ENCODE measurements at regions not wholly inside any gene's neighbourhood (a gene's known extent, or its start where the extent isn't known, plus 50 kb on each side); places are given as distances from the start of the nearest gene placed in this dataset.
A peak's percentile ranks its signal among the peaks of the same experiment; 100 is the strongest.

GRCh38 chr7:80082213-80082612 lies 52.4 kb upstream of the GNAI1 start:
- no peaks in the 10 kb centered on the region for H3K27me3 ChIP-seq (ENCODE audit: control insufficient read depth in 1 of 2, insufficient read depth in 2 of 2, low read length in 2 of 2)
- no peaks in the 10 kb centered on the region for H3K4me1 ChIP-seq (ENCODE audit: control insufficient read depth in 2 of 2, insufficient read depth in 2 of 2, low read length in 1 of 2)
- H3K9me3 ChIP-seq (ENCODE audit: control insufficient read depth in 2 of 2, insufficient read depth in 1 of 2, low read depth in 1 of 2, low read length in 1 of 2), result no peaks in the 10 kb centered on the region
- H3K36me3 ChIP-seq (ENCODE audit: control insufficient read depth in 2 of 2, insufficient read depth in 2 of 2, low read length in 1 of 2), result no peaks in the 10 kb centered on the region
- no peak overlapping the region for H3K27ac ChIP-seq (ENCODE audit: low read depth in 2 of 2, low read length in 1 of 2)
- no peak overlapping the region for H3K4me3 ChIP-seq (ENCODE audit: low read depth in 1 of 2, low read length in 2 of 2)

- Histone ChIP-seq H3K27ac (ENCODE audit: low read depth in 2 of 2, low read length in 1 of 2) (no peak overlapping the region), H3K4me1 (ENCODE audit: control insufficient read depth in 2 of 2, insufficient read depth in 2 of 2, low read length in 1 of 2) (no peaks in the 10 kb centered on the region)
Measured at GRCh38 chr7:80078886-80079285, 55.7 kb upstream of the GNAI1 start.

GRCh38 chr7:80078159-80078731 lies 56.4 kb upstream of the GNAI1 start:
- H3K9me3 ChIP-seq (ENCODE audit: control insufficient read depth in 2 of 2, insufficient read depth in 1 of 2, low read depth in 1 of 2, low read length in 1 of 2), result no peaks in the 10 kb centered on the region
- no peak overlapping the region for H3K27ac ChIP-seq (ENCODE audit: low read depth in 2 of 2, low read length in 1 of 2)
- 15 to 21% methylated on average over 5 of the region's 5 CpGs for WGBS, 2 donors
- no peaks in the 10 kb centered on the region for H3K36me3 ChIP-seq (ENCODE audit: control insufficient read depth in 2 of 2, insufficient read depth in 2 of 2, low read length in 1 of 2)
- H3K4me1 ChIP-seq (ENCODE audit: control insufficient read depth in 2 of 2, insufficient read depth in 2 of 2, low read length in 1 of 2), result no peaks in the 10 kb centered on the region
- no peaks in the 10 kb centered on the region for H3K27me3 ChIP-seq (ENCODE audit: control insufficient read depth in 1 of 2, insufficient read depth in 2 of 2, low read length in 2 of 2)
- peak overlapping the region; percentile 20 to 50 for H3K4me3 ChIP-seq (ENCODE audit: low read depth in 1 of 2, low read length in 2 of 2)

More at GRCh38 chr7:80078886-80079285, 55.7 kb upstream of the GNAI1 start:
- H3K9me3 ChIP-seq (ENCODE audit: control insufficient read depth in 2 of 2, insufficient read depth in 1 of 2, low read depth in 1 of 2, low read length in 1 of 2), result no peaks in the 10 kb centered on the region
- no peak overlapping the region for H3K4me3 ChIP-seq (ENCODE audit: low read depth in 1 of 2, low read length in 2 of 2)
- 81 to 91% methylated on average over 3 of the region's 3 CpGs for WGBS, 2 donors
- H3K27me3 ChIP-seq (ENCODE audit: control insufficient read depth in 1 of 2, insufficient read depth in 2 of 2, low read length in 2 of 2), result no peaks in the 10 kb centered on the region
- no peaks in the 10 kb centered on the region for H3K36me3 ChIP-seq (ENCODE audit: control insufficient read depth in 2 of 2, insufficient read depth in 2 of 2, low read length in 1 of 2)

GRCh38 chr7:80070391-80070790 lies 64.2 kb upstream of the GNAI1 start:
- no peaks in the 10 kb centered on the region for H3K36me3 ChIP-seq (ENCODE audit: control insufficient read depth in 2 of 2, insufficient read depth in 2 of 2, low read length in 1 of 2)
- no peaks in the 10 kb centered on the region for H3K4me1 ChIP-seq (ENCODE audit: control insufficient read depth in 2 of 2, insufficient read depth in 2 of 2, low read length in 1 of 2)
- H3K27ac ChIP-seq (ENCODE audit: low read depth in 2 of 2, low read length in 1 of 2), result no peak overlapping the region
- WGBS, 2 donors, result 30 to 73% methylated on average over 2 of the region's 2 CpGs
- H3K9me3 ChIP-seq (ENCODE audit: control insufficient read depth in 2 of 2, insufficient read depth in 1 of 2, low read depth in 1 of 2, low read length in 1 of 2), result peaks cover 0 to 3% of the 10 kb centered on the region in 2 donors
- H3K27me3 ChIP-seq (ENCODE audit: control insufficient read depth in 1 of 2, insufficient read depth in 2 of 2, low read length in 2 of 2), result no peaks in the 10 kb centered on the region
- H3K4me3 ChIP-seq (ENCODE audit: low read depth in 1 of 2, low read length in 2 of 2), result no peak overlapping the region

GRCh38 chr7:80066639-80067038 lies 68.0 kb upstream of the GNAI1 start:
- 79 to 90% methylated on average over 1 of the region's 1 CpG for WGBS, 2 donors
- Histone ChIP-seq H3K27ac (ENCODE audit: low read depth in 2 of 2, low read length in 1 of 2) (no peak overlapping the region), H3K9me3 (ENCODE audit: control insufficient read depth in 2 of 2, insufficient read depth in 1 of 2, low read depth in 1 of 2, low read length in 1 of 2) (peaks cover 0 to 3% of the 10 kb centered on the region in 2 donors), H3K27me3 (ENCODE audit: control insufficient read depth in 1 of 2, insufficient read depth in 2 of 2, low read length in 2 of 2) (no peaks in the 10 kb centered on the region), H3K4me3 (ENCODE audit: low read depth in 1 of 2, low read length in 2 of 2) (no peak overlapping the region), H3K4me1 (ENCODE audit: control insufficient read depth in 2 of 2, insufficient read depth in 2 of 2, low read length in 1 of 2) (no peaks in the 10 kb centered on the region), H3K36me3 (ENCODE audit: control insufficient read depth in 2 of 2, insufficient read depth in 2 of 2, low read length in 1 of 2) (no peaks in the 10 kb centered on the region)

- H3K4me3 ChIP-seq (ENCODE audit: low read depth in 1 of 2, low read length in 2 of 2), result no peak overlapping the region
- H3K27ac ChIP-seq (ENCODE audit: low read depth in 2 of 2, low read length in 1 of 2), result no peak overlapping the region
- peaks cover 0 to 3% of the 10 kb centered on the region in 2 donors for H3K9me3 ChIP-seq (ENCODE audit: control insufficient read depth in 2 of 2, insufficient read depth in 1 of 2, low read depth in 1 of 2, low read length in 1 of 2)
- H3K36me3 ChIP-seq (ENCODE audit: control insufficient read depth in 2 of 2, insufficient read depth in 2 of 2, low read length in 1 of 2), result no peaks in the 10 kb centered on the region
- WGBS, 2 donors, result 49 to 50% methylated on average over 4 of the region's 4 CpGs
- H3K4me1 ChIP-seq (ENCODE audit: control insufficient read depth in 2 of 2, insufficient read depth in 2 of 2, low read length in 1 of 2), result no peaks in the 10 kb centered on the region
- no peaks in the 10 kb centered on the region for H3K27me3 ChIP-seq (ENCODE audit: control insufficient read depth in 1 of 2, insufficient read depth in 2 of 2, low read length in 2 of 2)
Measured at GRCh38 chr7:80063834-80064233, 70.8 kb upstream of the GNAI1 start.

GRCh38 chr7:80060218-80060806 lies 74.3 kb upstream of the GNAI1 start:
- no peak overlapping the region for H3K4me3 ChIP-seq (ENCODE audit: low read depth in 1 of 2, low read length in 2 of 2)
- H3K27me3 ChIP-seq (ENCODE audit: control insufficient read depth in 1 of 2, insufficient read depth in 2 of 2, low read length in 2 of 2), result no peaks in the 10 kb centered on the region
- no peaks in the 10 kb centered on the region for H3K36me3 ChIP-seq (ENCODE audit: control insufficient read depth in 2 of 2, insufficient read depth in 2 of 2, low read length in 1 of 2)
- H3K9me3 ChIP-seq (ENCODE audit: control insufficient read depth in 2 of 2, insufficient read depth in 1 of 2, low read depth in 1 of 2, low read length in 1 of 2), result no peaks in the 10 kb centered on the region
- no peaks in the 10 kb centered on the region for H3K4me1 ChIP-seq (ENCODE audit: control insufficient read depth in 2 of 2, insufficient read depth in 2 of 2, low read length in 1 of 2)
- H3K27ac ChIP-seq (ENCODE audit: low read depth in 2 of 2, low read length in 1 of 2), result no peak overlapping the region
- WGBS, 2 donors, result 85 to 88% methylated on average over 1 of the region's 1 CpG

- H3K4me1 ChIP-seq (ENCODE audit: control insufficient read depth in 2 of 2, insufficient read depth in 2 of 2, low read length in 1 of 2), result no peaks in the 10 kb centered on the region
- no peak overlapping the region for H3K4me3 ChIP-seq (ENCODE audit: low read depth in 1 of 2, low read length in 2 of 2)
- H3K9me3 ChIP-seq (ENCODE audit: control insufficient read depth in 2 of 2, insufficient read depth in 1 of 2, low read depth in 1 of 2, low read length in 1 of 2), result no peaks in the 10 kb centered on the region
- no peaks in the 10 kb centered on the region for H3K36me3 ChIP-seq (ENCODE audit: control insufficient read depth in 2 of 2, insufficient read depth in 2 of 2, low read length in 1 of 2)
- no peak overlapping the region for H3K27ac ChIP-seq (ENCODE audit: low read depth in 2 of 2, low read length in 1 of 2)
- WGBS, 2 donors, result 73 to 82% methylated on average over 3 of the region's 3 CpGs
- no peaks in the 10 kb centered on the region for H3K27me3 ChIP-seq (ENCODE audit: control insufficient read depth in 1 of 2, insufficient read depth in 2 of 2, low read length in 2 of 2)
Measured at GRCh38 chr7:80057488-80057887, 77.1 kb upstream of the GNAI1 start.

GRCh38 chr7:80054356-80054755 lies 80.3 kb upstream of the GNAI1 start:
- Histone ChIP-seq H3K4me3 (ENCODE audit: low read depth in 1 of 2, low read length in 2 of 2) (no peak overlapping the region), H3K4me1 (ENCODE audit: control insufficient read depth in 2 of 2, insufficient read depth in 2 of 2, low read length in 1 of 2) (no peaks in the 10 kb centered on the region), H3K9me3 (ENCODE audit: control insufficient read depth in 2 of 2, insufficient read depth in 1 of 2, low read depth in 1 of 2, low read length in 1 of 2) (no peaks in the 10 kb centered on the region), H3K27ac (ENCODE audit: low read depth in 2 of 2, low read length in 1 of 2) (no peak overlapping the region), H3K36me3 (ENCODE audit: control insufficient read depth in 2 of 2, insufficient read depth in 2 of 2, low read length in 1 of 2) (no peaks in the 10 kb centered on the region), H3K27me3 (ENCODE audit: control insufficient read depth in 1 of 2, insufficient read depth in 2 of 2, low read length in 2 of 2) (no peaks in the 10 kb centered on the region)
- WGBS, 2 donors, result 51 to 68% methylated on average over 2 of the region's 2 CpGs

- Histone ChIP-seq H3K9me3 (ENCODE audit: control insufficient read depth in 2 of 2, insufficient read depth in 1 of 2, low read depth in 1 of 2, low read length in 1 of 2) (no peaks in the 10 kb centered on the region), H3K36me3 (ENCODE audit: control insufficient read depth in 2 of 2, insufficient read depth in 2 of 2, low read length in 1 of 2) (no peaks in the 10 kb centered on the region), H3K27me3 (ENCODE audit: control insufficient read depth in 1 of 2, insufficient read depth in 2 of 2, low read length in 2 of 2) (no peaks in the 10 kb centered on the region), H3K27ac (ENCODE audit: low read depth in 2 of 2, low read length in 1 of 2) (no peak overlapping the region), H3K4me3 (ENCODE audit: low read depth in 1 of 2, low read length in 2 of 2) (no peak overlapping the region), H3K4me1 (ENCODE audit: control insufficient read depth in 2 of 2, insufficient read depth in 2 of 2, low read length in 1 of 2) (no peaks in the 10 kb centered on the region)
- 73 to 86% methylated on average over 2 of the region's 2 CpGs for WGBS, 2 donors
Measured at GRCh38 chr7:80053124-80053523, 81.5 kb upstream of the GNAI1 start.
